Ovary (tissue), 7 donors: ENCODE measurements at regions not wholly inside any gene's neighbourhood (a gene's known extent, or its start where the extent isn't known, plus 50 kb on each side); places are given as distances from the start of the nearest gene placed in this dataset.
"Not testable (repeated sequence)": the region's sequence is repeated elsewhere in the genome, so short reads cannot be mapped to it uniquely, and the experiment has no call there.

Source experiments
- DNase-seq, 5 donors: peaks; one replicate each; pipeline ENCODE4 v3.0.0-alpha.2; 2019 to 2020
- H3K27ac ChIP-seq, 2 donors: fragments of 200-600 bp; one replicate each; pipeline versions ENCODE4 v1.5.1 to v1.8.0; 2019 to 2022
- H3K27me3 ChIP-seq: fragments of 200-600 bp; one replicate; pipeline ENCODE4 v1.8.0; 2022
- H3K36me3 ChIP-seq: fragments of 200-600 bp; sonication (generic); one replicate; pipeline ENCODE4 v1.5.1; 2019
- H3K4me1 ChIP-seq: one replicate; pipeline ENCODE4 v1.8.1; 2013; ENCODE audit warnings: mild to moderate bottlenecking, moderate library complexity; ENCODE audit not compliant: insufficient read depth
- H3K4me3 ChIP-seq: fragments of 200-600 bp; sonication (generic); one replicate; pipeline ENCODE4 v1.5.1; 2017
- H3K9me3 ChIP-seq, 2 donors: fragments of 200-600 bp in 1 of 2; sonication (generic) in 1 of 2; one replicate each; pipeline versions ENCODE4 v1.5.1 to v1.8.1; 2013 to 2019; ENCODE audit warnings: mild to moderate bottlenecking in 1 of 2, moderate library complexity in 1 of 2
- EP300 ChIP-seq: sonication (generic); formaldehyde crosslinking; IDR thresholded peaks from one replicate; pipeline ENCODE4 v1.6.1; 2017; ENCODE audit warnings: antibody characterized with exemption
- POLR2A ChIP-seq: fragments of 450-650 bp; IDR thresholded peaks from one replicate; pipeline ENCODE4 v1.6.1; 2017; ENCODE audit warnings: antibody characterized with exemption, mild to moderate bottlenecking, moderate library complexity
- WGBS, 3 donors: extraction: QIAGEN DNeasy Blood & Tissue Kit in 1 of 3; methylation state at CpG; one replicate each; pipeline versions ENCODE4 v1.1.5 to v1.1.7; 2013 to 2017; 5-methylcytosine and 5-hydroxymethylcytosine counted together
- intact Hi-C, 4 donors: fragments of 100-400 bp; cut with DNase I; formaldehyde crosslinking; loops; one replicate each; pipeline versions ENCODE4 v1.11.0 to v1.15.1; 2022 to 2023
- TF ChIP-seq, protein P1 (sequence below), 3 donors: fragments of 450-650 bp in 2 of 3; fragments of 200-600 bp in 1 of 3; IDR thresholded peaks; one replicate each; pipeline versions ENCODE4 v1.5.1 to v1.8.0; 2016 to 2022; ENCODE audit warnings: antibody characterized with exemption in 3 of 3, mild to moderate bottlenecking in 1 of 3
- donor health status: DM: no; HTN: no; CAD: no; lungs with moderate emphysema.
- donor health status: DM: no; HTN: no; CAD: no.
- donor health status: Bipolar disorder and iron deficiency.
- donor health status: DM: no; HTN: no; CAD: no.
- donor health status: DM: yes; HTN: yes; CAD: no.

DNA sequence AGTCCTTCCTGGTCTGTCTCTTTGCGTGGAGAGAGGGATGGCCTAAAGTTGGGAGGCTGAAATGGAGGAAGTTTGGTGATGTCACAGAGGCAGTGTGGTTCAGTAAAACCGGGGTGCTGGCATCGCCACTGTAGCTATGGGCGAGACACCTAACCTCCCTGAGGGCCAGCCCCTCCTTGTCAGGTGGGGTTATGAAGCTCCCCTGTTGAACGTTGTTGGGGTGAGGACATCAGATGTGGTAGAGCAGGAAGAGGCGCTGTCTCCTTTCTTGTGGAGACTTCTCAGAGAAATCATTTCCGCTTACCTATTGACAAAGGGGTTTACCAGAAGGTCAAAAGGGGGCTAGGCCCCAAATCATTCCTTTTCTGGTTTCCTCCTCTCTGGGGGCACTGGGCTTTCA is 294.7 kb downstream of the SIPA1L2 start:
- TF ChIP-seq EP300 (no peak), POLR2A (no peak)
- TF ChIP-seq, protein P1, sequence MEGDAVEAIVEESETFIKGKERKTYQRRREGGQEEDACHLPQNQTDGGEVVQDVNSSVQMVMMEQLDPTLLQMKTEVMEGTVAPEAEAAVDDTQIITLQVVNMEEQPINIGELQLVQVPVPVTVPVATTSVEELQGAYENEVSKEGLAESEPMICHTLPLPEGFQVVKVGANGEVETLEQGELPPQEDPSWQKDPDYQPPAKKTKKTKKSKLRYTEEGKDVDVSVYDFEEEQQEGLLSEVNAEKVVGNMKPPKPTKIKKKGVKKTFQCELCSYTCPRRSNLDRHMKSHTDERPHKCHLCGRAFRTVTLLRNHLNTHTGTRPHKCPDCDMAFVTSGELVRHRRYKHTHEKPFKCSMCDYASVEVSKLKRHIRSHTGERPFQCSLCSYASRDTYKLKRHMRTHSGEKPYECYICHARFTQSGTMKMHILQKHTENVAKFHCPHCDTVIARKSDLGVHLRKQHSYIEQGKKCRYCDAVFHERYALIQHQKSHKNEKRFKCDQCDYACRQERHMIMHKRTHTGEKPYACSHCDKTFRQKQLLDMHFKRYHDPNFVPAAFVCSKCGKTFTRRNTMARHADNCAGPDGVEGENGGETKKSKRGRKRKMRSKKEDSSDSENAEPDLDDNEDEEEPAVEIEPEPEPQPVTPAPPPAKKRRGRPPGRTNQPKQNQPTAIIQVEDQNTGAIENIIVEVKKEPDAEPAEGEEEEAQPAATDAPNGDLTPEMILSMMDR (IDR thresholded peaks at IDR 0.05), result no peak
- intact Hi-C loops, result no loop called here
- WGBS, 3 donors, result 95 to 98% (median 96%) methylated on average over 7 of the region's 7 CpGs
- no peaks in the 10 kb centered on the region for H3K36me3 ChIP-seq
- H3K4me3 ChIP-seq, result no peak overlapping the region
- no peak overlapping the region for H3K27ac ChIP-seq
- DNase-seq, result no peak
- no peaks in the 10 kb centered on the region for H3K9me3 ChIP-seq
- H3K27me3 ChIP-seq, result no peaks in the 10 kb centered on the region
- no peaks in the 10 kb centered on the region for H3K4me1 ChIP-seq

DNA sequence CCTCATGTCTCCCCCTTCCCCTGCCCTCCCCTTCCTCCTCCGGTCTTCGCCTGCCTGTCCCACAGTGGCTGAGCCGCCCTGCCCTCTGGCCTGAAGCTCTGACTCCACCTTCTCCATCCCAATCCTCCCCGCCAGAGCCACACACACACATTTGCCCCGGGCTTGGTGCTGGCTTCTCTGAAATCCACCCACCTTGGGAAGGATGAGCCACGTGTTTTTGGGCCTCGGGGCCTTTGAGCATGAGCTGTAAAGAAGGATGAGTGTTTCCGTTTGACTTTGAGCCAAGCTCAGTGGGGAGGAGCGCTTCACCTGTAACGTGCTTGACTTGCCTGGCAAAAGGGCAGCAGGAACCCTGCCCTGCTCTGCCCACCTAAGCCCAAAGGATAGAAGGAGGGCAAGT is 295.1 kb downstream of the SIPA1L2 start:
- TF ChIP-seq POLR2A (no peak), EP300 (no peak)
- TF ChIP-seq, protein P1 (IDR thresholded peaks at IDR 0.05), result no peak
- Histone ChIP-seq H3K27me3 (no peaks in the 10 kb centered on the region), H3K27ac (no peak overlapping the region), H3K4me3 (no peak overlapping the region), H3K4me1 (no peaks in the 10 kb centered on the region), H3K9me3 (no peaks in the 10 kb centered on the region), H3K36me3 (no peaks in the 10 kb centered on the region)
- 89 to 97% (median 95%) methylated on average over 10 of the region's 10 CpGs for WGBS, 3 donors
- no peak for DNase-seq
- intact Hi-C loops, result no loop called here

DNA sequence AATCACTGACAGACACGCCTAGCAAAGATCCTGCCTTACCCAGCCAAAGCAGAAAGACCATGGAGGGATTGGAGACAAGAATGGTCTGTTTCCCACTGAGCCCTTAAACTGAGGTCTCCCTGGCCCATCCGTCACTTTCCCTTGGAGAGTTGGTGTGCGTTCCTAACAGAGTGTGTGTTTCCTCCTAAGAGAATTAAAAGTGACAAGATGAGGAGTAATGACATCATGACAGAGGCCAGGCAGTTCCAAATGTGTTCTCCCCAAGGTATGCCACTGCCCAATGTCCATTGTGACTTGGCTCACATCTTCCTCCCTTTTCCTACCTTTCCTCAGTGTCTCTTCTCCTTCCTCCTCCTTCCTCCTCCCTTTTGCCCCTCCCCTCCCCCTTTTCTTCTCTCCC is 295.7 kb downstream of the SIPA1L2 start:
- intact Hi-C loops, result no loop called here
- H3K27me3 ChIP-seq, result no peaks in the 10 kb centered on the region
- H3K4me3 ChIP-seq, result no peak overlapping the region
- no peak for DNase-seq
- TF ChIP-seq POLR2A (no peak), EP300 (no peak)
- TF ChIP-seq, protein P1 (IDR thresholded peaks at IDR 0.05), result no peak
- H3K27ac ChIP-seq, result no peak overlapping the region
- WGBS, 3 donors, result 47 to 67% (median 55%) methylated on average over 3 of the region's 3 CpGs
- H3K36me3 ChIP-seq, result no peaks in the 10 kb centered on the region
- H3K4me1 ChIP-seq, result no peaks in the 10 kb centered on the region
- no peaks in the 10 kb centered on the region for H3K9me3 ChIP-seq

DNA sequence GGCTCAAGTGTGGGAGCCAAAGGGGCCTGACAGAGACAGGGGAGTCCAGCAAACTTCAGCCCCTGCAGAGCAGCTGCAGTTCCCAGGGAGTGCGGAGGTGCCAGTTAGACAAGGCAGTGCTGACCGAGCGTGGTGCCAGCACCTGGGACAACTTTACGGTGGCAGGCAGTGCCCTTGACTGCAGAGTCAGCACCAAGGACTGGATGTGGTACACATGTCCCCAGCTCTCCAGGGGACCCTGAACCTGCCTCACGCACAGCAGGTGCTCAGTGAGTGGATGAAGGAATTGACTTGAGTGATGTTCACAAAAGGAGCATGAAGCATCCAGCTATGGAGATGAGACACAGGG is 296.5 kb downstream of the SIPA1L2 start:
- Histone ChIP-seq H3K9me3 (no peaks in the 10 kb centered on the region), H3K36me3 (no peaks in the 10 kb centered on the region), H3K27me3 (no peaks in the 10 kb centered on the region), H3K27ac (no peak overlapping the region), H3K4me3 (no peak overlapping the region), H3K4me1 (no peaks in the 10 kb centered on the region)
- intact Hi-C loops, result no loop called here
- TF ChIP-seq EP300, result no peak
- no peak for TF ChIP-seq POLR2A
- TF ChIP-seq, protein P1 (IDR thresholded peaks at IDR 0.05), result no peak
- no peak for DNase-seq
- 94 to 100% (median 96%) methylated on average over 5 of the region's 5 CpGs for WGBS, 3 donors

DNA sequence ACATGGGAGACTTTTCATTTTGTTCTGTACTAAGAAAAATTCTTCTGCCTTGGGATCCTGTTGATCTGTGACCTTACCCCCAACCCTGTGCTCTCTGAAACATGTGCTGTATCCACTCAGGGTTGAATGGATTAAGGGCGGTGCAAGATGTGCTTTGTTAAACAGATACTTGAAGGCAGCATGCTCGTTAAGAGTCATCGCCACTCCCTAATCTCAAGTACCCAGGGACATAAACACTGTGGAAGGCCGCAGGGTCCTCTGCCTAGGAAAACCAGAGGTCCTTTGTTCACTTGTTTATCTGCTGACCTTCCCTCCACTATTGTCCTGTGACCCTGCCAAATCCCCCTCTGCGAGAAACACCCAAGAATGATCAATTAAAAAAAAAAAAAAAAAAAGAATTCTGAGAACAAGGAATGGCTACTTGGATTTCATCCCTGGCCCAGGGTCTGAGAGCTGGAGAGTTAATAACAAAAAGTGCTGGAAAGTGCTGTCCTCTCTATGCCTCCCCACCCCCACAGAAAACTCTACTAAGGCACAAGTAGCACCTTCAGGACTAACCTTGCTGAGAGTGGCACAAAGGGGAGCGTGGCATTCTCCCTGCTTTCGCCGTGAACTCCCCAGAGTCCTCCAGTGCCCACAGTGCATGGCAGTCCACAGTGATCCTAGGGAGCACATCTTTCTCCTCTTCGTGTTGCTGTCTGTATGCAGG is 297.1 kb downstream of the SIPA1L2 start:
- H3K9me3 ChIP-seq, DNase-seq, intact Hi-C loops, H3K27ac ChIP-seq, H3K4me3 ChIP-seq, H3K4me1 ChIP-seq, H3K36me3 ChIP-seq, H3K27me3 ChIP-seq: not testable (repeated sequence)
- WGBS, 3 donors, result 87 to 92% (median 90%) methylated on average over 8 to 9 of the region's 9 CpGs
